Keratinocyte (primary cell): ENCODE measurements at regions not wholly inside any gene's neighbourhood (a gene's known extent, or its start where the extent isn't known, plus 50 kb on each side); places are given as distances from the start of the nearest gene placed in this dataset.

Experiments used
- DNase-seq: peaks from one replicate; pipeline ENCODE4 v3.0.0-alpha.2; 2011; ENCODE audit warnings: low read depth, missing footprints, low spot score
- FAIRE-seq: peaks from 2 replicates; lab custom pipeline; 2011; peaks lifted over from hg19 to GRCh38; lab: Jason Lieb, UNC
- H2AFZ ChIP-seq: 2 replicates; pipeline ENCODE4 v1.6.0; 2012; ENCODE audit warnings: low read length, control low read depth, inconsistent platforms; ENCODE audit not compliant: control insufficient read depth
- H3K27ac ChIP-seq: 2 replicates; pipeline ENCODE4 v1.5.1; 2011; ENCODE audit warnings: low read length; ENCODE audit not compliant: control insufficient read depth, insufficient read depth
- H3K27me3 ChIP-seq: 3 replicates; pipeline ENCODE4 v1.6.0; 2011; ENCODE audit warnings: low read length; ENCODE audit not compliant: control insufficient read depth, insufficient read depth; ENCODE audit errors: extremely low read depth
- H3K36me3 ChIP-seq, 2 experiments: 2 replicates in 1 of 2; 3 replicates in 1 of 2; pipeline ENCODE4 v1.5.1; 2011; ENCODE audit warnings: low read length in 2 of 2, mild to moderate bottlenecking in 1 of 2; ENCODE audit not compliant: control insufficient read depth in 2 of 2, insufficient read depth in 2 of 2; ENCODE audit errors: extremely low read depth in 1 of 2
- H3K4me1 ChIP-seq: 3 replicates; pipeline ENCODE4 v1.5.1; 2011; ENCODE audit warnings: low read length; ENCODE audit not compliant: control insufficient read depth, insufficient read depth; ENCODE audit errors: extremely low read depth
- H3K4me2 ChIP-seq: 3 replicates; pipeline ENCODE4 v1.6.0; 2011; ENCODE audit warnings: low read depth, low read length; ENCODE audit not compliant: control insufficient read depth, insufficient read depth; ENCODE audit errors: extremely low read depth
- H3K4me3 ChIP-seq, 3 experiments: fragments of 200-600 bp in 1 of 3; sonication (generic) in 1 of 3; 2 replicates in 2 of 3; 3 replicates in 1 of 3; pipeline ENCODE4 v1.5.1; 2011 to 2016; ENCODE audit warnings: low read length in 3 of 3, mild to moderate bottlenecking in 3 of 3, control low read depth in 2 of 3, inconsistent platforms in 1 of 3, low read depth in 1 of 3, mixed read lengths in 1 of 3, mixed run types in 1 of 3, moderate library complexity in 1 of 3; ENCODE audit not compliant: control insufficient read depth in 2 of 3, insufficient read depth in 2 of 3; ENCODE audit errors: extremely low read depth in 1 of 3
- H3K79me2 ChIP-seq: 2 replicates; pipeline ENCODE4 v1.6.0; 2012; ENCODE audit warnings: low read length; ENCODE audit not compliant: control insufficient read depth, insufficient read depth
- H3K9ac ChIP-seq: 3 replicates; pipeline ENCODE4 v1.6.0; 2011; ENCODE audit warnings: low read length; ENCODE audit not compliant: control insufficient read depth, insufficient read depth; ENCODE audit errors: extremely low read depth
- H3K9me1 ChIP-seq: 3 replicates; pipeline ENCODE4 v1.6.0; 2011; ENCODE audit warnings: low read length; ENCODE audit not compliant: control insufficient read depth, insufficient read depth; ENCODE audit errors: extremely low read depth
- H3K9me3 ChIP-seq: 2 replicates; pipeline ENCODE4 v1.5.1; 2012; ENCODE audit warnings: low read depth, low read length; ENCODE audit not compliant: control insufficient read depth
- H4K20me1 ChIP-seq: 3 replicates; pipeline ENCODE4 v1.6.0; 2011; ENCODE audit warnings: low read length; ENCODE audit not compliant: control insufficient read depth, insufficient read depth; ENCODE audit errors: extremely low read depth
- EZH2 ChIP-seq: IDR thresholded peaks from one replicate; pipeline ENCODE4 v1.6.1; 2012; ENCODE audit warnings: inconsistent platforms, mild to moderate bottlenecking, low read length, moderate library complexity
- dilution Hi-C: fragments of 300-500 bp; cut with MboI; formaldehyde crosslinking; loops from one replicate; pipeline ENCODE4 v1.7.0; 2020; ENCODE audit warnings: low sequenced_read_pairs; ENCODE audit not compliant: extremely low pct_ligation_motif_present
- TF ChIP-seq, protein P1 (sequence below), 3 experiments: IDR thresholded peaks in 1 of 3; conservative IDR thresholded peaks in 1 of 3; optimal IDR thresholded peaks in 1 of 3; 2 replicates in 2 of 3; 3 replicates in 1 of 3; pipeline versions ENCODE3 to v1.5.1; 2011; ENCODE audit warnings: low read length in 3 of 3, mild to moderate bottlenecking in 3 of 3, moderate library complexity in 2 of 3, control low read depth in 1 of 3, inconsistent platforms in 1 of 3; ENCODE audit not compliant: insufficient read depth in 2 of 3; ENCODE audit errors: extremely low read depth in 1 of 3

DNA sequence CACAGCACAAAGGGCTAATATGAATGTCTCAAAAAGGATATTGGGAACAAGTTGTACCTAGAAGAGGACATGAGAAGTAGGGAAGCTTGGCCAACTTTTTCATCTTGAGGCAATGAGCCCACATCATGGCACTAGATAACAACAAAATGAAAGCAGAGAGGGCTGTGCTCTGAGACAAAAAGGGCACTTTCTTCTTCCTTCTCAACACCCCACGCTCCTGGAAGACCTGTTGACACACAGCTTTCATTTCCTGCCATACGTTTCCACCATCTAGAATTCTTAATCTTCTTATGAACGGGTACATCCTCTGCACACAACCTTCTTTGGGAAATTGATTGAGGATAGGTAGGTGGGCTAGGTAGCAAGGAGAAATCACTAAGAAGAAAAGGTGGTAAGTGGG is 187.8 kb upstream of the STXBP5 start:
- dilution Hi-C loops = no loop called here
- no peak overlapping the region for H3K4me2 ChIP-seq
- H3K79me2 ChIP-seq = no peaks in the 10 kb centered on the region
- no peak overlapping the region for H3K4me3 ChIP-seq
- no peaks in the 10 kb centered on the region for H3K9me1 ChIP-seq
- H4K20me1 ChIP-seq = no peaks in the 10 kb centered on the region
- no peak overlapping the region for H2AFZ ChIP-seq
- no peaks in the 10 kb centered on the region for H3K9me3 ChIP-seq
- no peak overlapping the region for H3K9ac ChIP-seq
- FAIRE-seq (no peak), DNase-seq (no peak)
- H3K4me1 ChIP-seq = no peaks in the 10 kb centered on the region
- no peaks in the 10 kb centered on the region for H3K27me3 ChIP-seq
- TF ChIP-seq, protein P1, sequence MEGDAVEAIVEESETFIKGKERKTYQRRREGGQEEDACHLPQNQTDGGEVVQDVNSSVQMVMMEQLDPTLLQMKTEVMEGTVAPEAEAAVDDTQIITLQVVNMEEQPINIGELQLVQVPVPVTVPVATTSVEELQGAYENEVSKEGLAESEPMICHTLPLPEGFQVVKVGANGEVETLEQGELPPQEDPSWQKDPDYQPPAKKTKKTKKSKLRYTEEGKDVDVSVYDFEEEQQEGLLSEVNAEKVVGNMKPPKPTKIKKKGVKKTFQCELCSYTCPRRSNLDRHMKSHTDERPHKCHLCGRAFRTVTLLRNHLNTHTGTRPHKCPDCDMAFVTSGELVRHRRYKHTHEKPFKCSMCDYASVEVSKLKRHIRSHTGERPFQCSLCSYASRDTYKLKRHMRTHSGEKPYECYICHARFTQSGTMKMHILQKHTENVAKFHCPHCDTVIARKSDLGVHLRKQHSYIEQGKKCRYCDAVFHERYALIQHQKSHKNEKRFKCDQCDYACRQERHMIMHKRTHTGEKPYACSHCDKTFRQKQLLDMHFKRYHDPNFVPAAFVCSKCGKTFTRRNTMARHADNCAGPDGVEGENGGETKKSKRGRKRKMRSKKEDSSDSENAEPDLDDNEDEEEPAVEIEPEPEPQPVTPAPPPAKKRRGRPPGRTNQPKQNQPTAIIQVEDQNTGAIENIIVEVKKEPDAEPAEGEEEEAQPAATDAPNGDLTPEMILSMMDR (optimal IDR thresholded peaks at IDR 0.05 in 1 of 3, IDR thresholded peaks at IDR 0.05 in 1 of 3, conservative IDR thresholded peaks at IDR 0.05 in 1 of 3; ENCODE audit: extremely low read depth in 1 of 3, insufficient read depth in 2 of 3, low read length in 3 of 3) = no peak
- TF ChIP-seq EZH2 = no peak
- H3K27ac ChIP-seq = no peak overlapping the region
- H3K36me3 ChIP-seq = no peaks in the 10 kb centered on the region

DNA sequence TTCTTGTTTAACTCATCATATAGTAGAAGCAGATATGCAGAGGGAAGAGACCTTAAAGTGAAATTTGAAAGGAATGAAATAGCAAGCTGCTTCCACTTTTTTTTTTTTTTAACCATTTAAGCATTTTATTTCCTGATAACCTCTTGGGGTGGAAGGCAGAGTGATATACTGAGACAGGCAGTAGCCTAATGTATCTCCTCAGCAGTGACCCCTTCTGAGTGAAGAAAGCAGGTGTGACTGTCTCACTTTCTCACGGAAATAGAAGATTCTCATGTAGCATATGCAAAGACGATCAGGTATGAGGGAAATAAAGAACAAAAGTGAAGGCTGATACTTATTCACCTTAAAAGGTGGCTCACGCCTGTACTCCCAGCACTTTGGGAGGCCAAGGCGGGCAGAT is 187.1 kb upstream of the STXBP5 start:
- Histone ChIP-seq H3K79me2 (no peaks in the 10 kb centered on the region), H3K27ac (no peak overlapping the region), H3K9ac (no peak overlapping the region), H3K4me3 (no peak overlapping the region), H2AFZ (no peak overlapping the region), H3K36me3 (no peaks in the 10 kb centered on the region), H3K27me3 (no peaks in the 10 kb centered on the region), H3K4me2 (no peak overlapping the region), H3K4me1 (no peaks in the 10 kb centered on the region), H3K9me3 (no peaks in the 10 kb centered on the region), H3K9me1 (no peaks in the 10 kb centered on the region), H4K20me1 (no peaks in the 10 kb centered on the region)
- dilution Hi-C loops = no loop called here
- no peak for DNase-seq
- TF ChIP-seq, protein P1 (optimal IDR thresholded peaks at IDR 0.05 in 1 of 3, IDR thresholded peaks at IDR 0.05 in 1 of 3, conservative IDR thresholded peaks at IDR 0.05 in 1 of 3; ENCODE audit: extremely low read depth in 1 of 3, insufficient read depth in 2 of 3, low read length in 3 of 3) = no peak
- no peak for TF ChIP-seq EZH2
- FAIRE-seq = no peak
